DMS 273 treated with DMSO at 0.1 percent for 48 hours (cell line): ENCODE measurements at regions not wholly inside any gene's neighbourhood (a gene's known extent, or its start where the extent isn't known, plus 50 kb on each side); places are given as distances from the start of the nearest gene placed in this dataset.
"Not testable (repeated sequence)": the region's sequence is repeated elsewhere in the genome, so short reads cannot be mapped to it uniquely, and the experiment has no call there.

Experiments
- DNase-seq: peaks from one replicate; lab custom pipeline; 2025; lab: John Stamatoyannopoulos, UW

- DNase-seq, result not testable (repeated sequence)
Measured at GRCh38 chr5:17034992-17035391, 98.9 kb upstream of the MYO10 start.

DNA sequence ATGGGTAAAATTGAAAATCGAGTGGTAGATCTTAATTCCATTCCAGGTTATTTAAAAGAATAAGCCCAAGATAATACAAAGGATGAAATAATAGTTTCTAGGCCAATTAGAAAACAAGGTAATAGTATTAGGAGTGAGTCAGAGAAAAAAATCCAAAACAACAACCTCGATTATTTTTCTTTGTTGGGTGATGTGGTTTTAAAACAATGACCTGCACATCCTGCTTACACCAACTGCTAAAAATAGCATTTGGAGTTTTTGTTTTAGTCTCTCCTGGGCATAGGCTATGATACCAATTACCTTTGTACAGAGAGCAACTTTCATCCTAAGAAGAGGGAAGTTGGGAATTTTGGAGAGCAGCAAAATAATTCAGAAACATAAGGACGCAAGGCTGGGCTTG, 101.7 kb upstream of the MYO10 start:
- DNase-seq, result no peak

GRCh38 chr5:17039170-17039569, 103.1 kb upstream of the MYO10 start:
- DNase-seq, result no peak

GRCh38 chr5:17042041-17042440, 106.0 kb upstream of the MYO10 start:
- DNase-seq, result no peak

GRCh38 chr5:17046320-17046719, 110.2 kb upstream of the MYO10 start:
- DNase-seq, result no peak

DNA sequence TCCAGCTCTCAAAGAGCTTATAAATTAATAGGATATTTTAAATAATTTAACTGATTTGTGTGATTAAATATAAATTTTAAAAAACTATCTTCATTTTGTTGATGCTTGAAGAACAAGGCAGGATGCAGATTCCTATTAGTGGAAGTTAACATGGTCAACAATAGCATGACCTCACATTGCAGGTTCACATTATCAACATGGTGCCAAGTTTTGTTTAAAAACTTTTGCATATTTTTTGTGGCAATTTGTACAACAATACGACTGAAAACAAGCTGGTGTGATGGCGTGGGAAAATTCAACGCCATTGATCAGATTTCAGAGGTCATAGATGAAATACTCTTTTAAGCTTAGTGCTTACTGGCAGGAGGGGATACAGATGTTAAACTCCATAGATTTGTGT, 114.1 kb upstream of the MYO10 start:
- DNase-seq, result no peak

DNA sequence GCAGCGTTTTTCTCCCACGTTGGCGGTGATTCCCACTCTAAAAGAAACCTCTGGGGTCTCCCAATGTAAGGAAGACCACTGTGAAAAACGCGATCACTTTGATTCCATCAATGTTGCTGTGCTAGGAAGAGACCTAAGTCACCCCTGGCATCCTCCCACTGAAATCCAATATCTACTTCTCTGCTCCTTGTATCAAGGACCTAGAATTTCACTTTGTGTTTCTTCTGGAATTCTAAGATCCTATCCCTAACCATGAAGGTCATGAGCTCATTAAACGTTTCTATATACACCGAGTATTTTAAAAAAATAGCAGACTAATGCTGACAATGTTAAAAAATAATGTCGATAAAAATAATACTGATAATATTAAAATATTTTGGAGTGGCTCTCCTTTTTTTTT, 118.8 kb upstream of the MYO10 start:
- no peak for DNase-seq

DNA sequence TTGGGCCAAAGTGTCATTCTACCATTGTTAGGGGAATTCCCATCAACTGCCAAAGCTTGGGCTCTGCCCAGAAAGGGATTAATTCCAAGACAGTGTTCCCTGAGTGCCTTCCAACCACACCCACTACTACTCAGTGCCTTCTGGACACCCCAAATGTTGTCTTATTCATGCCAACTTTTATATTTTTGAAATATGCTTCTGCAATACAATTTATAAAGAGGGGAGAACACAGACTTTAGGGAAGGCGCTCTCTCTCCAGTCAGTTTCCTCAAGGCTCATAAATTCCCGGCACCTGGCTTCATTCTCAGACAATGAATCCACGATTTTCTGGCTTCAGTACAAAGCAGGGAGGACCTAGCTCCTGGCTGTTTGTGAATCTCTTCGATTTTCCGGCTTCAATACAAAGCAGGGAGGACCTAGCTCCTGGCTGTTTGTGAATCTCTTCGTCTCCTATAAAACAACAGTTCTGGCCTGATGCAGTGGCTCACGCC, 120.1 kb upstream of the MYO10 start:
- DNase-seq, result peak; percentile 68

DNA sequence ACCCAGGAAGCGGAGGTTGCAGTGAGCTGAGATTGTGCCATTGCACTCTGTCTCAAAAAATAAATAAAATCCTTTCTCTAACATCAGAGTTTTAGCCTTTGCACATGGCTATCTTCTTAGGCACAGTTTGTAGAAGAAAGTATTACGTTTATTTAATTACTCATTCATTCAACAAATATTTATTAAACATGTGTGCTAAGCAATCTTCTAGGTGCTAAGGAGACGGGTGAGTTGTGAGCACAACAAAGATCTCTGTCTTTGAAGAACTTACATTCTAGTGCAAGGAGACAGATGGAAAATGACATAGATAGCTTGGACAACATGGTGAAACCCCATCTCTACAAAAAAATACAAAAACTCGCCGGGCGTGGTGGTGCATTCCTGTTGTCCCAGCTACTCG, 122.3 kb upstream of the MYO10 start:
- DNase-seq, result no peak

GRCh38 chr5:17061973-17062470, 125.9 kb upstream of the MYO10 start:
- DNase-seq, result no peak

- not testable (repeated sequence) for DNase-seq
Measured at GRCh38 chr5:17062741-17063140, 126.7 kb upstream of the MYO10 start.

DNA sequence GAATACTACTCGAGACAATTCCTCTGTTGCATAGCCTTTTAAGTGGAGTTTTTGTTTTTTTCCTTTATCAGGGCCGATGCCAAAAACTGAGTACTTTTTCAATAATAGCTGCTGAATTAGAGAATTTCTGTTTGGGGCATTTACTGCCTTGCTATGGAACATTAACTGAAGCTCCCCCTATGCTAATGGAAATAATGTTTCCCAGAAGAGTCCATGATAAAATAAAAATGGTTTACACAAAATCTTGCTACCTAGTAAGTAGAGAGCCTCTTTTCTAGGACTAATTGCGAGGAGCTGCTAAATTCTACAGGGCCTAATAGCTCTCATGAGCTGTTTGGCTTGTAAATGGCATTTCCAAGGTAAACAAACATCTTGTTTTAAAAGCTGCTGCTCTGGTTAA, 128.2 kb upstream of the MYO10 start:
- no peak for DNase-seq

DNA sequence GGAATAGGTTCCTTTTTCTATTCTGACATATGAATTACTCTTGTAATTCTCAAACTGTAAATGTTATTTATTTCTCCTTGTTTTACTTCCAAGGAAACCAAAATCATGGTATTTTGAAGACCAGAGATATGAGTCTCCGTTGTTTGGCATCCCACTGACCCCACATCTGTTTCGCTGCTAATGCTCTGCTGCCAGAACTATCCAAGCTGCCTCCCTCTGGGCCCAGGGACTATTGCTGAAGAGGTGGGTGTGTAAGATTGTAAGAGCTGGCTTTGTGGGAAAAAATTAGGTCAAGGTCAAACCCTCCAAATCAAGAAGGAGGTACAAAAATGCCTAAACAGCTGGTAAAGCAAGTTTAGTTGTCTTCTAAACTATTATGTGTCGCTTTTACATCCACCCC, 129.4 kb upstream of the MYO10 start:
- DNase-seq, result no peak

DNA sequence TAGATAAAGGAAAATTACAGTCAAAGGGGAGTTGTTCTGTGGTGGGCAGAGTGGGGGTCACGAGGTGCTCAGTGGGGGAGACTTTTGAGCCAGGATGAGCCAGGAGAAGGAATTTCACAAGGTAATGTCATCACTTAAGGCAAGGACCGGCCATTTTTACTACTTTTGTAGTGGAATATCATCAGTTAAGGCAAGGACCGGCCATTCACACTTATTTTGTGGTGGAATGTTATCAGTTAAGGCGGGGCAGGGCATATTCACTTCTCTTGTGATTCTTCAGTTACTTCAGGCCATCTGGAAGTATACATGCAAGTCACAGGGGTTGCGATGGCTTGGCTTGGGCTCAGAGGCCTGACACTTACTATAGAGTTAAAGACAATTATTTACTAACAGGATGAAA, 129.9 kb upstream of the MYO10 start:
- DNase-seq, result not testable (repeated sequence)

DNA sequence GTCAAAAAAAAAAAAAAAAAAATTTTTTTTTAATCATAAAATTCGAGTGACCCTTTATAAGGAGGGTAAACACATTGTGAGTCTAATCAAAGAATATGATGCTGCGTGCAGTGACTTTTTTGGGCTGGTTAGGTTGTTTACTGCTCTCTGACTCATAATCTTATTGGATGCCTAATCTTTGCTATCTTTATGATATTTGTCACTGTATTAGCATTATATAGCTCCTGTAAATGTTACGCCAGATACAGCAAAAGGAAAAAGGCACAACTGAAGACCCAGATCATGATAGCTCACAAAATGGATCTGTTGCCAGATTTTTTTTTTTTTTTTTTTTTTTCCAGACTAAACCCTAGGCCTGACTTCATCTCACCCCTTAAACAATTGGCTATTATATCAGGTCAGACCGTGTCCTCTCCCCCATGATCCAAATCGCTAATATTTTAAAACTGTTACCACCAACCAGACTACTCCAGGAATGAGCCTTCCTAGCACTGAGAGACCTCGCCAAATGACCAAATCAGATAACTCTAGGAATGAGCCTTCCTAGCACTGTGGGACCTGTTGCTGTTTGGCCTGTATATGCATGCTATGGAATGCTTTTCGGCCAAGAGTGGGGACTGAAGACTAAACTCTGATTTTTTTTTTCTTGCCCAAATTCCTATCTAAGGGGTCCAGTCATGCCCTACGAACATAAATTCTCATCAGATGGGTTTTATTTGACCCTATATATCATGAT, 131.7 kb upstream of the MYO10 start:
- no peak for DNase-seq

DNA sequence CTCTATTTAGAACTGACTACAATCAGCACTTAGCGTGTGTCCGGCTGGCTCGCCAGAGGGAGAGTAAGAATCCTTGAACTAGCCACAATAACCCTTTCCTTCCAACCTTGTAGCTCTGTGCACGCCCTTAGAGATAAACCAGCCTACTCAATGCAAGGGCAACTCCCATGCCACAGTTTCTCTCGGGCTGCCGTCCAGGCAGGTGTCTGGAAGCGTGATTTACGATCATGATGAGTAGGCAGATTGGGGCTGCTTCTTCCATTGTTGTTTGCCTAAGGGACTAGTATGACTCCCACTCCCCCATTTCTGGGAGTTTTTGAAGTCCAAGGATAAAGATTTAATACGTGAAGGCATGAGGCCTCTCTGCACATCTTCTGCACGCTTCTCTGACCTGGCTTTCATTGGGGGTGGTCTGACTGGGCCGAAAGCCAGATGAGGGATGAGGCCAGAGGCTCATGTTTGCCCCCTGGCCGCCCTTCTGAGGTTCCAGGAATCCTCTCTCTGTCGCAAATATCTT, 134.0 kb upstream of the MYO10 start:
- no peak for DNase-seq

DNA sequence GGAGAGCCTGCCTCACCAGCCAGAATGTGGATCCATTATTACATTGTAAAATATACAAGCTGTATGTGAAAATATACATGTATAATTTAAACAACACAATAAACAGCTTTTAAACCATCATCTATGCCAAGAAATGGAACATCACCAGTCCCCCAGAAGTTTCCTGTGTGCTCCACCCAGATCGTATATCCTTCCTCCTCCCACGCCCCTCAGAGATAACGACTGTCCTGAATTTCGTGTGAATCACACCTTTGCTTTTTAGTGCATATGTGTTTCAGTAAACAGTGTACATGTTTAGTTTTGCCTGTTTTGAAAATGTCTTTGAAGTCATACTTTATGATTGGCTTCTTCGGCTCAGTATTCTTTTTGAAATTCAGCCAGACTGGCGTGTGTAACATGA, 134.6 kb upstream of the MYO10 start:
- DNase-seq, result no peak

- DNase-seq, result no peak
Measured at GRCh38 chr5:17075236-17075635, 139.1 kb upstream of the MYO10 start.

GRCh38 chr5:17076272-17076671, 140.2 kb upstream of the MYO10 start:
- DNase-seq, result no peak

GRCh38 chr5:17077440-17078233, 139.8 kb upstream of the BASP1 start:
- DNase-seq, result no peak

- DNase-seq, result no peak
Measured at GRCh38 chr5:17079562-17079961, 137.9 kb upstream of the BASP1 start.

DNA sequence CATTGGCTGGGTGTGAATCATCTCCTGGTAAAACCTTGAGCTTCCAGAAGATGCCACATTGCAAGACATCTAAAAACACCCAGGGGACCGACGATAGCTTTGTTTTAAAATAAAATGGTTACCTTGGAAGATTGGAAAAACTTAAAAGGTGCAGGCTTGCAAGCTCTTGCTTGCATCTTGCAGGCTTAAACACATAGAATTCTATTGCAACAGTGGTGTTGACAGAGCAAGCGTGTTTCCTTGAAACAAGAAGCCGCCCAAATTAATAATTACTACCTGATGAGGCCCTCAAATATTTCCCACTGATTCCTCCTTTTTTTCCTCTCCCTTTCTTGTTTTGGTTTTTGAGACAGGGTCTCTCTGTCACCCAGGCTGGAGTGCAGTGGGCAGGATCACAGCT, 137.1 kb upstream of the BASP1 start:
- no peak for DNase-seq

GRCh38 chr5:17081142-17081541, 136.3 kb upstream of the BASP1 start:
- no peak for DNase-seq
